ENCODE measurements at regions not wholly inside any gene's neighbourhood (a gene's known extent, or its start where the extent isn't known, plus 50 kb on each side); places are given as distances from the start of the nearest gene placed in this dataset.

DNA sequence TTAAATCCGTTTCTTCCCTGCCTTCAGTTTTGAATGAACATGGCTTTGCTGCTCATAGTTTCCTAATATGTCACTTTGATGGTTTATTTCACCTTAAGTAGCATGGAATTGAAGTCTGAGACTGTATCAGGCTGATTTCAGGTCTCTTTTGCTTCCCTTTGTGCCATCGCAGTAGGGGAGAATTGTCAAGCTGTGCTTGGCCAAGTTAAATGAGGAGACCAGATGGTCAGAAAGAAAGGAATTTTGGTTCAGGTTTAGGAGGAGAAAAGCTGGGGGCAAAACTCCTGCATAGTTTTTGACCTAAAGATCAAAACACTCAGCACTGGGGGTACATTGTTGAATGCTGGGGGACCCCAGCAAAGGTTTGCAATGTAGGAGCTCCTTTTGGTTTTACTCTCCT, 398.4 kb downstream of the NUAK1 start:
- TF ChIP-seq, protein P1, sequence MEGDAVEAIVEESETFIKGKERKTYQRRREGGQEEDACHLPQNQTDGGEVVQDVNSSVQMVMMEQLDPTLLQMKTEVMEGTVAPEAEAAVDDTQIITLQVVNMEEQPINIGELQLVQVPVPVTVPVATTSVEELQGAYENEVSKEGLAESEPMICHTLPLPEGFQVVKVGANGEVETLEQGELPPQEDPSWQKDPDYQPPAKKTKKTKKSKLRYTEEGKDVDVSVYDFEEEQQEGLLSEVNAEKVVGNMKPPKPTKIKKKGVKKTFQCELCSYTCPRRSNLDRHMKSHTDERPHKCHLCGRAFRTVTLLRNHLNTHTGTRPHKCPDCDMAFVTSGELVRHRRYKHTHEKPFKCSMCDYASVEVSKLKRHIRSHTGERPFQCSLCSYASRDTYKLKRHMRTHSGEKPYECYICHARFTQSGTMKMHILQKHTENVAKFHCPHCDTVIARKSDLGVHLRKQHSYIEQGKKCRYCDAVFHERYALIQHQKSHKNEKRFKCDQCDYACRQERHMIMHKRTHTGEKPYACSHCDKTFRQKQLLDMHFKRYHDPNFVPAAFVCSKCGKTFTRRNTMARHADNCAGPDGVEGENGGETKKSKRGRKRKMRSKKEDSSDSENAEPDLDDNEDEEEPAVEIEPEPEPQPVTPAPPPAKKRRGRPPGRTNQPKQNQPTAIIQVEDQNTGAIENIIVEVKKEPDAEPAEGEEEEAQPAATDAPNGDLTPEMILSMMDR (IDR thresholded peaks at IDR 0.05), result no peak
- TF ChIP-seq POLR2A (IDR thresholded peaks at IDR 0.05), result no peak

All from uterus (tissue), 2 donors.